ENCODE measurements at regions not wholly inside any gene's neighbourhood (a gene's known extent, or its start where the extent isn't known, plus 50 kb on each side); places are given as distances from the start of the nearest gene placed in this dataset.

DNA sequence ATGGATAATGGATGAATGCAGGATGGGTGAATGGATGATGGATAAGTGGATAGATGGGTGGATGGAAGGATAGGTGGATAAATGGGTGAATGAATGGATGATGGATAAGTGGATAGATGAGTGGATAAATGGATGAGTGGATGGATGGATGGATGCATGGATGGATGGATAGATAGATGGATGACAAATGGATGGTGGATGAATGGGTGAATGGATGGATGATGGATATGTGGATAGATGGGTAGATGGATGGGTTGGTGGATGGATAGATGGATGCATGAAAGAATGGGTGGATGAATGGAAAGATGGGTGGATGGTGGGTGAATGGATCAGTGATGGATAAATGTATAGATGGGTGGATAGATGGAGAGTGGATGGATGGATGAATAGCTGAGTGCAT lies 564.8 kb downstream of the MIAT start:
- Histone ChIP-seq H3K4me1 (no peaks in the 10 kb centered on the region), H3K9me3 (no peaks in the 10 kb centered on the region), H3K36me3 (replicated peaks) (no peaks in the 10 kb centered on the region), H3K27me3 (ENCODE audit: low read depth) (no peaks in the 10 kb centered on the region), H3K4me3 (no peak overlapping the region)
- in situ Hi-C loops (cut with MboI; ENCODE audit: low sequenced_read_pairs): no loop called here
- DNase-seq (ENCODE audit: low spot score in 2 of 2): no peak

DNA sequence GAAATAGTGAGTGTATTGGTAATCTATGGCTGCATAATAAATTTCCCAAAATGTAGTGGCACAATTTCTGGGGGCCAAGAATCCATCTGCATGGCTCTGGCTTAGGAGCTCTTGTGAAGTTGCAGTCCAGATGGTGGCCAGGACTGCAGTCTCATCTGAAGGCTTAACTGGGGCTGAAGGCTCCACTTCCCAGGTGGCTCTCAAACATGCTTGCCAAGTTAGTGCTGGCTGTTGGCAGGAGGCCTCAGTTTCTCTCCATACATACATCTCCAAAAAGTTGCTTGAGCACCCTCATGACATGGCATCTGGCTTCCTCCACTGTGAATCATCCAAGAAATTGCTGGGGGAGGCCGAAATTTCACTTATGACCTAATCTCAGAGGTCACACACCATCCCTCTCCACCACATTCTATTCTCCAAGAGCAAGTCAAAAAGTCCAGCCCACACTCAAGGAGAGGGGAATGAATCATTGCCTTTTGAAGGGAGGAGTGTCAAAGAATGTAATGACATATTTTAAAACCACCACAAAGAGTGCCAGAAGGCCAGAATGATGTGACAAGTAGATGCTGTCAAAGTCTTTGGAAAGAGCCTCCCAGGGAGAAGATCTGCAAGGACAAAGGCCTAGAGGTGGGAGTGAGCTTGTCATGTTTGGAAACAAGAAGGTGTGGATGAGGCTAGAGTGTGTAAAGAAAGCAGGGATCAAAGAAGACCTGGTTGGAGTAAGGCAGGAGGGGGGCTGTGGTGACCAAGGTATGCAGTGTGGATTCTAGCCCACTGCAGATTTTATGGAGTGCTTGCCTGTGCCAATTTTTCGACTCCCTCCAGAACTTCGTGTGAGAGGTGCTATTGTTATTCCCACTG lies 566.2 kb downstream of the MIAT start:
- Histone ChIP-seq H3K9me3 (no peaks in the 10 kb centered on the region), H3K4me3 (no peak overlapping the region), H3K36me3 (replicated peaks) (no peaks in the 10 kb centered on the region), H3K27me3 (ENCODE audit: low read depth) (no peaks in the 10 kb centered on the region), H3K4me1 (no peaks in the 10 kb centered on the region)
- no peak for DNase-seq (ENCODE audit: low spot score in 2 of 2)
- in situ Hi-C loops (cut with MboI; ENCODE audit: low sequenced_read_pairs): no loop called here

DNA sequence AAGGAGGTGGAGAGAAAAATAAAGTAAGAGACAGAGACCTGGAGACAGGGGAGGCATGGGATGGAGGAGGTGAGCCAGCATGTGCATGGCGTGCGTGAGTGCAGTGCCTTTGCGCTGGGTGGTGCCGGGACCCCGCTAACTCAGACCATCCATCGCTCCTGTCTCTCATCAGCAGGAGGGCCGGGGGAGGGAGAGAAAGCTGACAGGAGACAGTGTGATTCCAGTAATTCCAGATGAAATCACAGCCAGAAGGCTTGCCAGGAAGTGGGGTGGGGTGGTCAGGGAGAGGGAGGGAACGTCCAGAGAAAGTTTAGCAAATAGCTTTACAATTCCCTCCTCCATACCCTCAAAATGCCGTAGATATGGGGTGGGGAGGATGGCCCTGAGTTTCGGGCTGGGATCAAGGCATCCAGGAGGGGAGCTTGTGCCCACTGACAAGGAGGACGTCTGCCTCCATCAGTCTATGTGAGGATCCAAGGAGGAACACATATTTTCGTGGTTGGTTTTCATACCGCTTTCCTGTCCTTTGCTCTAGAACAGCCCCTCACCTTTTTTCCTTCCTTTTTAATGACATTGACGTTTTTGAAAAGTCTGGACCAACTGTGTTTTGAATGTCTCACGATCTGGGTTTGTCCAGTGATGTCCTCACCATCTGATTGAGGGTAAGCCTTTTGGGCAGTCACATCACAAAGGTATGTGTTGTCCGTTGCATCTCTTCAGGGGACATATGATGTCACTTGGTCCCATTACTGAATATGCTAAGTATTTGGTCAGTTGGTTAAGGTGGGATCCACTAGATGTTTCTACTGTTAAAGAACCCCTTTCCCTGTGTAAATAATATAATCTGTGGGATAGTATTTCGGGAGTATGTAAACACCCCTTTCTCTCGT lies 567.3 kb downstream of the MIAT start:
- no peak for DNase-seq (ENCODE audit: low spot score in 2 of 2)

GRCh38 chr22:27226666-27227065 lies 569.3 kb downstream of the MIAT start:
- H3K4me3 ChIP-seq: no peak overlapping the region
- H3K27me3 ChIP-seq (ENCODE audit: low read depth): peaks cover 11% of the 10 kb centered on the region
- no peaks in the 10 kb centered on the region for H3K9me3 ChIP-seq
- no peaks in the 10 kb centered on the region for H3K4me1 ChIP-seq
- in situ Hi-C loops (cut with MboI; ENCODE audit: low sequenced_read_pairs): no loop called here
- no peak for DNase-seq (ENCODE audit: low spot score in 2 of 2)
- H3K36me3 ChIP-seq (replicated peaks): no peaks in the 10 kb centered on the region

More for the DNA sequence above, 567.3 kb downstream of the MIAT start:
- in situ Hi-C loops (cut with MboI; ENCODE audit: low sequenced_read_pairs): no loop called here
- Histone ChIP-seq H3K4me1 (no peaks in the 10 kb centered on the region), H3K36me3 (replicated peaks) (no peaks in the 10 kb centered on the region), H3K27me3 (ENCODE audit: low read depth) (no peaks in the 10 kb centered on the region), H3K4me3 (no peak overlapping the region), H3K9me3 (no peaks in the 10 kb centered on the region)

DNA sequence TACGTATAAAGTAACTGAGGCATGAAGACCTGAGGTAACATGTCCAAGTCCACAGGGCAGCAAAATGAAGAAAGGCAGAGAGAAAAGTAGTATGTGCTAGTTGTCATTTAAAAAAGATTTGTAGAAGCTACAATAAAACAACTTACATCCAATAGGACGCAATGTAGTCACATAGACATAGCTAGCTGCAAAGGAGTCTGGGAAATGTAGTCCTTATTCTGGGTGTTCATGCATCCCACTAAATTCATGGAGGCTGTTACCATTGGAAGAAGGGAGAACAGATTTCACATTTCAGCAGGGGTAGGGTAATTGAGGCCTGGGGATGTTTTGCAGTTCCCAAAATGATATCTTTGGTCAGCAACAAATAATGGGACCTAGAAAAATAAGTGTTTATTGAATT lies 571.4 kb downstream of the MIAT start:
- Histone ChIP-seq H3K36me3 (replicated peaks) (no peaks in the 10 kb centered on the region), H3K27me3 (ENCODE audit: low read depth) (peaks cover 21% of the 10 kb centered on the region), H3K4me1 (no peaks in the 10 kb centered on the region), H3K4me3 (no peak overlapping the region), H3K9me3 (no peaks in the 10 kb centered on the region)
- no peak for DNase-seq (ENCODE audit: low spot score in 2 of 2)
- in situ Hi-C loops (cut with MboI; ENCODE audit: low sequenced_read_pairs): no loop called here

DNA sequence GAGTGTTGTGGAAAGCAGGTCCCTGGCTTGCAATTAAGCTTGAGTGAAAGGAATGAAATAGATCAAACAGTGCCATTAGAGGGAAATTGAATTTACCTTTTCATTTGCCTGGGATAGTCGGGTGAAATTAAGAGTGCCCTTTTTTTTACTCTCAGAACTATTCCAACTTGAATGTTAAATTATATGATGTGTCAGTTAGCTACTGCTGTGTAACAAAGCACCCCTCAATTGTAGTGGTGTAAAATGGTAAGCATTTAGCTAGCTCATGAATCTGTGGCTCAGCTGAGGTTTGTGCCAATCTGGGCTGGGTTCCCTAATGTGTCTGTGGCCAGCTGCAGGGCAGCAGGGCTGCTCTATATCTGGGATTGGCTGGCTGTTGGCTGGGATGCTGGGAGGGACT lies 571.4 kb downstream of the MN1 start:
- in situ Hi-C loops (cut with MboI; ENCODE audit: low sequenced_read_pairs): no loop called here
- H3K4me1 ChIP-seq: no peaks in the 10 kb centered on the region

DNA sequence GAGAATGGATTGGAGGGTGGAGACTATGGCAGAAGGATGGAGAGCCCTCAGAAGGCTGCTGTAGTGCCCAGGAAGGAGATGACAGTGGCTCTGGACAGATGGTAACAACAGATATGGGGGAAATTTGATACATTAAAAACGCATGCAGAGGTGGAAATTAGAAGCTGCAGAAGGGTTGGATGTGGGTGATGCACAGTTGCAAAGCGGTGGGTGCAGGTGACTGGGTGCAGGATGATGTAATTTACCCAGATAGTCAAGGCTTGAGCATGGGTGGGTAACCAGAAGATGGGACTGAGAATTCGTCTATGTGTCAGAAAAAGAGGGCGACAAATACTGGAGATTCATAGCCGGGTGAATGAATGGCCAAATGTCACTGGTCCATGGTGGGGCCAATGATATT lies 570.3 kb downstream of the MN1 start:
- DNase-seq (ENCODE audit: low spot score in 2 of 2): no peak
- H3K9me3 ChIP-seq: 0 out of 2 replicates have a peak, but pooled peaks cover 3% of the 10 kb centered on the region
- H3K27me3 ChIP-seq (ENCODE audit: low read depth): peaks cover 31% of the 10 kb centered on the region
- H3K4me1 ChIP-seq: no peaks in the 10 kb centered on the region
- no peaks in the 10 kb centered on the region for H3K36me3 ChIP-seq (replicated peaks)
- in situ Hi-C loops (cut with MboI; ENCODE audit: low sequenced_read_pairs): no loop called here
- H3K4me3 ChIP-seq: no peak overlapping the region

More for the DNA sequence above, 571.4 kb downstream of the MN1 start:
- Histone ChIP-seq H3K9me3 (0 out of 2 replicates have a peak, but pooled peaks cover 3% of the 10 kb centered on the region), H3K36me3 (replicated peaks) (no peaks in the 10 kb centered on the region), H3K4me3 (no peak overlapping the region), H3K27me3 (ENCODE audit: low read depth) (peaks cover 31% of the 10 kb centered on the region)
- no peak for DNase-seq (ENCODE audit: low spot score in 2 of 2)

- Histone ChIP-seq H3K4me1 (no peaks in the 10 kb centered on the region), H3K27me3 (ENCODE audit: low read depth) (peaks cover 31% of the 10 kb centered on the region), H3K36me3 (replicated peaks) (no peaks in the 10 kb centered on the region), H3K9me3 (0 out of 2 replicates have a peak, but pooled peaks cover 3% of the 10 kb centered on the region), H3K4me3 (no peak overlapping the region)
- in situ Hi-C loops (cut with MboI; ENCODE audit: low sequenced_read_pairs): no loop called here
- no peak for DNase-seq (ENCODE audit: low spot score in 2 of 2)
Observed at GRCh38 chr22:27232077-27232476, 569.5 kb downstream of the MN1 start.

DNA sequence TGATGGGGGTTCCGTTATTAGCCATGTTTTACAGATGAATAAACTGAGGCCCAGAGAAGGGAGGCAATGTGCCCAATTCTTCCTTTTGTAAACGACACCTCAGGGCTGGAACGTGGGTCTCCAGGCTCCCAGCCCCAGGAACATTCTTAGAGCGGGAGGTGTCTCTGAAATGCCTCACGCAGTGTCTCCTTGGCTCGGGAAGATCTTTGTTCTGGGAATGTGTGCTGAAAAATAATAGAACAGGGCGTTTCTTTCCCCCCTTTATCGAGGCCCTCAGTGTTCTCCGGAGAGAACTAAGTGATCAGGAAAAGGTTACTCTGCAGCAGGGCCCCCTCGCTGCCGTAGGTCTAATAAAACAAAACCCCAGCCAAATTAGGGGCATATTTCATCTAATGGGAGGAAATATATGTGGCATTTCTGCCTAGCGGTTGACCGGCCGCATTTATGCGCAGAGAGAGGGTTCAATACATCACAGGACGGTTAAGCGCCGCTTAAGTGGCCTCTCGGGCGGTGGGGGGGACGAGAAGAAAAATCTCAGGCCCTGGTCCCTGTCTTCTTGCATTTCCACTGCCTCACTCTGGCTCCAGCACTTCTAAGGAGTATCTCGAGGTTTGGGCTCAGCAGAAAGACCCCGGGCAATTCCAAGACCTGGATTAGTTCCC lies 564.3 kb downstream of the MN1 start:
- Histone ChIP-seq H3K36me3 (replicated peaks) (no peaks in the 10 kb centered on the region), H3K4me1 (no peaks in the 10 kb centered on the region), H3K27me3 (ENCODE audit: low read depth) (peaks cover 14% of the 10 kb centered on the region), H3K4me3 (no peak overlapping the region), H3K9me3 (0 out of 2 replicates have a peak, but pooled peaks cover 3% of the 10 kb centered on the region)
- in situ Hi-C loops (cut with MboI; ENCODE audit: low sequenced_read_pairs): no loop called here
- no peak for DNase-seq (ENCODE audit: low spot score in 2 of 2)

GRCh38 chr22:27238935-27239510 lies 562.5 kb downstream of the MN1 start:
- Histone ChIP-seq H3K27me3 (ENCODE audit: low read depth) (peaks cover 8% of the 10 kb centered on the region), H3K36me3 (replicated peaks) (no peaks in the 10 kb centered on the region), H3K4me3 (no peak overlapping the region), H3K9me3 (0 out of 2 replicates have a peak, but pooled peaks cover 3% of the 10 kb centered on the region), H3K4me1 (no peaks in the 10 kb centered on the region)
- no peak for DNase-seq (ENCODE audit: low spot score in 2 of 2)
- in situ Hi-C loops (cut with MboI; ENCODE audit: low sequenced_read_pairs): no loop called here

DNA sequence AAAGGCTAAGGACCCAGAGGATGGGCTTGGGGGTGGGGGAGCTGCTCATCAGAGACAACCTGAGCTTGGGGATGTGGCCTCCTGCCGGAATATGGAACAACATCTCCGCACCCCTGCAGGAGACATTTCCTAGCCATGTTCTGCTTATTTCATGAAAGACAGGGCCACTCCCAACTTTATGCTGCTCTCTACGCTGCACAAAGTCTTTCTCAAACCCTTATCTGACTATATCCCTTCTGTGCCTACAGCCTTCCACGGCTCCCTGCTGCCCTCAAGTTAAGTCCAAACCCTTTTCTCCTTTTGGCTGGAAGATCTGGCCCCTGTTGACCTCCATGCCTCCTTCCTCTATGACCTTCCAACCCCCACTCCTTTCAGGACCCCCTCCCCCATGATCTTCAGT lies 562.0 kb downstream of the MN1 start:
- in situ Hi-C loops (cut with MboI; ENCODE audit: low sequenced_read_pairs): no loop called here
- Histone ChIP-seq H3K9me3 (0 out of 2 replicates have a peak, but pooled peaks cover 1% of the 10 kb centered on the region), H3K4me3 (no peak overlapping the region), H3K36me3 (replicated peaks) (no peaks in the 10 kb centered on the region), H3K27me3 (ENCODE audit: low read depth) (peaks cover 5% of the 10 kb centered on the region), H3K4me1 (no peaks in the 10 kb centered on the region)
- no peak for DNase-seq (ENCODE audit: low spot score in 2 of 2)

- H3K4me3 ChIP-seq: no peak overlapping the region
- no peak for DNase-seq (ENCODE audit: low spot score in 2 of 2)
- no peaks in the 10 kb centered on the region for H3K9me3 ChIP-seq
- H3K36me3 ChIP-seq (replicated peaks): no peaks in the 10 kb centered on the region
- no peaks in the 10 kb centered on the region for H3K4me1 ChIP-seq
- in situ Hi-C loops (cut with MboI; ENCODE audit: low sequenced_read_pairs): no loop called here
- H3K27me3 ChIP-seq (ENCODE audit: low read depth): no peaks in the 10 kb centered on the region; the same call in 1 of the 2 replicates
Observed at GRCh38 chr22:27240298-27241075, 561.1 kb downstream of the MN1 start.
